ENCODE measurements at regions not wholly inside any gene's neighbourhood (a gene's known extent, or its start where the extent isn't known, plus 50 kb on each side); places are given as distances from the start of the nearest gene placed in this dataset.

DNA sequence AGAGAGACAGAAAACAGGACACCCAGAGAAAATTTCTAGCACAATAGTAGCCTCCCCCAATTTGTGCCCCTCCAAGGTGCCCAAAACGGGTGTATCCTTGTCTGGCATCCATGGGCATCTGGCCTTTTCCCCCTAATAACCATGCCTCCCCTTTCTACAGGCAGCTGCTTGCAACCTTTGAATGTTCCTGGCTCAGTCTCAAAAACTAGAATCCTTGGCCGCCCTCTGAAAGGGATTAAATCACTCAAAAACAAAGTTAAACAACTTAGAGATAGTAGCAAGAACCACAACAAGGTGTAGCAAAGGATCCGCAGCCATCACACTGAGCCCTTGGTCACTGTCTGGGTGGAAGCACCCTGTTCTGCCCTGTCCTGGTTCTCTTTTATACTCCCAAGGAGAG, 105.6 kb downstream of the MN1 start:
- H3K9me3 Mint-ChIP-seq (ENCODE audit: low read depth), result peaks cover 9% of the 10 kb centered on the region
- H3K4me3 Mint-ChIP-seq (ENCODE audit: low read depth), result no peak overlapping the region
- no peak for TF ChIP-seq CTCF (IDR thresholded peaks at IDR 0.05; ENCODE audit: unreplicated experiment)
- no peak for DNase-seq (ENCODE audit: low spot score, unreplicated experiment)
- no peak overlapping the region for H3K27ac Mint-ChIP-seq
- peaks cover 49% of the 10 kb centered on the region for H3K27me3 Mint-ChIP-seq
- H3K36me3 Mint-ChIP-seq (ENCODE audit: insufficient read depth), result peaks cover 4% of the 10 kb centered on the region
- H3K4me1 Mint-ChIP-seq (ENCODE audit: low read depth), result no peaks in the 10 kb centered on the region

DNA sequence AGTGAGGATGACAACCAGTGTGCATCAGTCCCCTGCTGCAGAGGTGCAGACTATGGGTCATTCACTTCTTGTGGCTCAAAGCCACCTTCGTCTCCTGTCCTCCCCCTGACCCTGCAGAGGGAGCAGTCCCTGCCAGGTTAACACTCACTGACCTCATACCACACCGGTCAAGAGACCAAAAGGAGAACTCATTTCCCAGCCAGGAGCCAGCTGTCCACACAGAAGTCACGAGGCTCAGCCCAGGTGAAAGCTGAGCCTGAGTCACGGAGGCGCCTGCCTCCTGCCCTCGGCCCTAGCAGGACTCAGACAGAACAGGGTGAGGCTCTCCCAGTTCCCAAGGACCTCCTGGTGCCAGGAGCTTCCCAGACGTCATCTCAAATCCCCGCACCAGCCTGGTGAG, 103.7 kb downstream of the MN1 start:
- Mint-ChIP-seq H3K4me1 (ENCODE audit: low read depth) (peaks cover under 1% of the 10 kb centered on the region), H3K4me3 (ENCODE audit: low read depth) (no peak overlapping the region), H3K9me3 (ENCODE audit: low read depth) (peaks cover 11% of the 10 kb centered on the region), H3K27me3 (peaks cover 41% of the 10 kb centered on the region), H3K27ac (no peak overlapping the region), H3K36me3 (ENCODE audit: insufficient read depth) (peaks cover 7% of the 10 kb centered on the region)
- DNase-seq (ENCODE audit: low spot score, unreplicated experiment), result no peak
- TF ChIP-seq CTCF (IDR thresholded peaks at IDR 0.05; ENCODE audit: unreplicated experiment), result no peak

Data from progenitor cell of endocrine pancreas (in vitro differentiated cells).